Activated naive CD4-positive, alpha-beta T cell treated with anti-CD3 and anti-CD28 coated beads, Interleukin-2, amount 50 U/mL, for 24 hours (primary cell): ENCODE measurements at regions not wholly inside any gene's neighbourhood (a gene's known extent, or its start where the extent isn't known, plus 50 kb on each side); places are given as distances from the start of the nearest gene placed in this dataset.

Source experiments
- H3K27ac Mint-ChIP-seq: one replicate; pipeline ENCODE4 v1.8.0; 2021; ENCODE audit warnings: mild to moderate bottlenecking, mixed read lengths
- H3K27me3 Mint-ChIP-seq: one replicate; pipeline ENCODE4 v1.8.0; 2021; ENCODE audit warnings: mixed read lengths
- H3K36me3 Mint-ChIP-seq: one replicate; pipeline ENCODE4 v1.8.0; 2021; ENCODE audit warnings: mixed read lengths
- H3K4me1 Mint-ChIP-seq: one replicate; pipeline ENCODE4 v1.8.0; 2021; ENCODE audit warnings: mixed read lengths
- H3K4me3 Mint-ChIP-seq: one replicate; pipeline ENCODE4 v1.8.0; 2021; ENCODE audit warnings: mild to moderate bottlenecking, mixed read lengths
- H3K9me3 Mint-ChIP-seq: one replicate; pipeline ENCODE4 v1.8.0; 2021; ENCODE audit warnings: mixed read lengths

DNA sequence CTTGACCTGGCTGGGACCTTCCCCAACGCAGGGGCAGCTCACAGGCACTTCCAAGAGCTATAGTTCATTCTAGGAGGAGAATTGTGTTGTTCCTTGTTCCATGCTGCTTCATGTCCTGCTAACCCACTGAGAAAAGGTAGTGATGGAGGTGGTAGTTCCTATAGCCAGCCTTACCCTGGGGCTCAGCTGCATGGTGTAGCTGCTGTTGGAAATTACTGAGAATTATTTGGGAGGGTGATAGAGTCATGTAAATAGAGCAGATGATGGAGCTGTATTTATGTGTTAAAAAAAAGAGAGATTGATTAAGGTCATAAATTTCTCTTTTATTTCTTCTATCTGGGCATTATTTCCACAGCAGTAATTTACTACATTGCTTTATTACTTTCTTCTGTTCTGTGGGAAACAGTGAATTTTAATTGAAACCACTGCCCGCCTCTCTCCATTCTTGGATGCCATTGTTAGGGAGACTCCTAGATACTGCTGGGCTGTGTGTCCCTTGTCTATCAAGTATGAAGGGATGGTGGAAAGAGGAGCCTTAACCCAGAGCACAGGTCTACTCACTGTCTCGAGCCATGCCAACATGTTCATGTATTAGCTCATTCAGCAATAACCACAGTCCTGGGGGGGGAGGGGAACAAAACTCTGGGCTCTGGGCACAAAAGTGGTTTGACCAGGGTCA is 309.2 kb downstream of the FAT3 start:
- Mint-ChIP-seq H3K36me3 (no peaks in the 10 kb centered on the region), H3K4me3 (no peak overlapping the region), H3K4me1 (no peaks in the 10 kb centered on the region), H3K27me3 (peaks cover 2% of the 10 kb centered on the region), H3K27ac (no peak overlapping the region), H3K9me3 (peaks cover 10% of the 10 kb centered on the region)

DNA sequence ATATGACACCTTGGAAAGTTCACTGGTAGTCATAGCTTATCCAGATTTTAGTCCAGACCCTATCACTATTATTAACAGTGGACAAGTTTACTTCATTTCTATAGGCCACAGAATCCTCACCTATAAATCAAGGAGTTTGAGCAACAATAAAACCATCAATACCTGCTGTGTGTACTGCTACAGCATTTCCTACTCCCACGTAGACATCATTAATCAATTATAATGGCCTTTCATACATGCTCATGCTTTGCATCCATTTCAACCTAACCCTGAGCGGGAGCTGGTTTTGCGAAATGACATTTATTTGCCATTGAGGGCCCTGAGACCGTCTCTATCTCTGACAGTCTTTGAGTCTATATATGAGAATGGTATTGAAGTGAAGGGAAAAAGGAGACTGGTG is 312.3 kb downstream of the FAT3 start:
- H3K4me1 Mint-ChIP-seq: no peaks in the 10 kb centered on the region

DNA sequence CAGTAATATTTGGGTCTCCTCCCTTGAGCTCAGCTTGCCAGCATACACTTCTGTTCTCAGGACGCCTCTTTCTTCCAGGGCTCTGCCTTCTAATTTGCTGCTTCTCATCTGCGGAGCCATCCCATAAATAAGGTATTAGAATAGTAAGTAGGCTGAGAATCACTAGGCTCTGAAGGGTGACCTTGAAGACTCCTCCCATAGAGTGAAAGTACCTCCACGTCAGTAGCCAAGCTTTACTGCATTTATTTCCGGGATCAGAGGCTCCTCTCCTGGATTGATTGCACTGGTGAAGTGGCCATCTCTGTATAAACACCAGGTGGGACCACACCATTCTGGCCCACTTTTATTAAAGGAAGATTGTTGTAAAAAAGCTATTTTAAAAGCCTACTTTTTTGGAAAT is 315.5 kb downstream of the FAT3 start:
- no peaks in the 10 kb centered on the region for H3K36me3 Mint-ChIP-seq

More for the DNA sequence above, 312.3 kb downstream of the FAT3 start:
- no peak overlapping the region for H3K4me3 Mint-ChIP-seq
- H3K27ac Mint-ChIP-seq: no peak overlapping the region
- H3K27me3 Mint-ChIP-seq: peaks cover 2% of the 10 kb centered on the region
- H3K36me3 Mint-ChIP-seq: no peaks in the 10 kb centered on the region
- peaks cover 10% of the 10 kb centered on the region for H3K9me3 Mint-ChIP-seq

DNA sequence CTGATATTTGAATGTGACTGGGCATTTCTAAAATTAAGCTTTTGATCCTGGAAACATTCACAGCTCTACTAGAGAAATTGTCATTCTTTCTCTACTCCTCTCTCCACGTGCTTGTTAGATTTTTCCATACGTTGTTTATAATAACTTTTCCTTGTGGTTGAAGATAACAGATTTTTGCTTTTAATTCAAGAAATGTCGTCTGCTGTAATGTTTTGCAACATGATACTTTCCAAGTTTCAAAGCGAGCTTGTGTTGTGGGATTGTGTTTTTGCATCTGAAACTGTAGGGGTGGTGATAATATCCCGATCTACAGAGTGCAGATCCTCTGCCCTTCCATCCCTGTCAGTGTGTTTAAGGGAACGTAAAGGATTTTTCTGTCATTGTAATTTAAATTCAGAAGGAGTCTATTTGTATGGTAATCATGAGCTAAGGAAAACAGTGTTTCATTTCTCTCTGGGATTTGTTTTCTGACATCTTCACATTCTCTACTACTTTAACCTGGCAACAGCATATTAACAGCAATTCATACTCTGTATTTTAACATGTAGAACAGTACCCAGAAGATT is 321.4 kb downstream of the FAT3 start:
- no peaks in the 10 kb centered on the region for H3K27me3 Mint-ChIP-seq
- H3K4me1 Mint-ChIP-seq: no peaks in the 10 kb centered on the region
- H3K9me3 Mint-ChIP-seq: peaks cover 4% of the 10 kb centered on the region
- no peaks in the 10 kb centered on the region for H3K36me3 Mint-ChIP-seq
- H3K27ac Mint-ChIP-seq: no peak overlapping the region
- no peak overlapping the region for H3K4me3 Mint-ChIP-seq

More for the DNA sequence above, 315.5 kb downstream of the FAT3 start:
- H3K27ac Mint-ChIP-seq: no peak overlapping the region
- H3K4me1 Mint-ChIP-seq: no peaks in the 10 kb centered on the region
- no peaks in the 10 kb centered on the region for H3K27me3 Mint-ChIP-seq
- no peak overlapping the region for H3K4me3 Mint-ChIP-seq
- peaks cover 3% of the 10 kb centered on the region for H3K9me3 Mint-ChIP-seq

DNA sequence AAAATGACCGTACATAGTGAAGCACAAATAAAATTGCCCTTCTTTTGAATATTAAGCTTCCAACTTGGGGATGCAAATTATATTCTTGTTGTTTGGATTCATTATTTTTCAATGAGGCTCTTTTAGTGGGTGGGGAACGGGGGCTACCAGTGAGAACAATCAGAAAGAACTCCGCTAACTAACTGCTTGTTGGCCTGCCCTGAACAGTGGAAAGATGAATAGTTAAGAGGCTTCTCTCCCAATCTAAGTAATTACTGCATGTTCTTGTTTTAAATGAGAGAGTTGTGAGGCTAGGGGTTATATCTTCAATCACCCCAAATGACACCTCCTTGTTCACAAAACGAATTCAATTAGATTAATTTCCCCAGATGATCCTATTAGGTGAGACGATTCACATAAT is 322.0 kb downstream of the FAT3 start:
- H3K27ac Mint-ChIP-seq: no peak overlapping the region
- H3K9me3 Mint-ChIP-seq: peaks cover 4% of the 10 kb centered on the region
- no peak overlapping the region for H3K4me3 Mint-ChIP-seq
- no peaks in the 10 kb centered on the region for H3K36me3 Mint-ChIP-seq
- H3K4me1 Mint-ChIP-seq: no peaks in the 10 kb centered on the region
- no peaks in the 10 kb centered on the region for H3K27me3 Mint-ChIP-seq

DNA sequence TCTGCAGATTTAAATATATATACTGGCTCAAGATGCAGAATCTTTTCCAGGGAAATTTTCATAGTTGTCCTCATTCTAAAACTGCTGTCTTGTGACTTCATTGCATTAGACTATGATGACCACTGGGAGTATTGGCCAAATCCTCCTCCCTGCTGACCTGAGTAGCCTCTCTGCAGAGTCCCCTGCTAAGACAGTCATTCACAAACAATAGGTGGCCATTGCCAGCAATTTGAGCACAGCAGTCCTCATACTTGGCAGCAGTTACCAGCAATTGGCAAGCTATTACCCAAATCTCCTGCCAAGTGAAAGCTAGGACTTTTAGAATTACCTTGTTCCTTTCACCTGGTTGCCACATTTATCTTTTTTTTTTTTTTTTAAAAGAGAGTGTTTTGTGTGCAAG is 325.8 kb downstream of the FAT3 start:
- Mint-ChIP-seq H3K4me3 (no peak overlapping the region), H3K9me3 (peaks cover 4% of the 10 kb centered on the region), H3K27ac (no peak overlapping the region), H3K27me3 (no peaks in the 10 kb centered on the region), H3K4me1 (no peaks in the 10 kb centered on the region), H3K36me3 (no peaks in the 10 kb centered on the region)

DNA sequence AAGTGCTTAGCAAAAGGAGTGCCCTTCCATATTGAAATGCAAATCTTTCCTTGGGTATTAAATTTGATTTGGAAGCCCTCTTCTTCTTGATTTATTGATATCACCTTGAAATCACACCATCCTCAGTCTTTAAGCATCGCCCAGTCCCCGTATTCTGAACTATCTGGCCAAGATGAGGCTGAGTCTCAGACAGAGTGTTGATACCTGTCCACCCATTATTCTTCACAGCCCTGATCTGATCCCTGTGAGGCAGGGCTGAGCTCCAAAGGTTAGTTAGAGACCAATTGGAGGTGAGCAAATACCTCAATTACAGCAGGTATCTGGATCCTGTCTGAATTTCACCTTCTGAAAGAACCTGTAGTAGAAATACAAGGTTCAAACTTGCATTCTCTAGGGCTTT is 326.3 kb downstream of the FAT3 start:
- Mint-ChIP-seq H3K9me3 (peaks cover 3% of the 10 kb centered on the region), H3K36me3 (no peaks in the 10 kb centered on the region), H3K4me3 (no peak overlapping the region), H3K4me1 (no peaks in the 10 kb centered on the region), H3K27me3 (no peaks in the 10 kb centered on the region), H3K27ac (no peak overlapping the region)

DNA sequence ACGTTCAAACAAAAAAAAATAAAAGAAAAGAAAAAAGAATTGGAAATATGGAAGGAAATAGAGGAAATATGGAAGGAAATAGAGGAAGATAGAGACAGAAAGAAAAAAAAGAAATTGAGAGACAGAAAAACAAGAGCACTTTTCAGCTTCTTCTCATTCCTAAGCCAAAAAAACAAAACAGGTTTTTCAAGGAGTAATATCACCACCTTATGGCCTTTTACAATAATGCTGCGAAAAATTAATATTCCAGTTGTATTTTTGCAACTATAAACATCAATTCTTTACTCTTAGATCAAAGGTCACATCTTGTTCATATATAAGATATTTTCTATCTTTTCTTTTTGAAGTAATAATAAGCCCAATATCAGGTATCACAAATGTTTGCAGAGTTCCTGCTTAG is 328.3 kb downstream of the FAT3 start:
- Mint-ChIP-seq H3K9me3 (no peaks in the 10 kb centered on the region), H3K27ac (no peak overlapping the region), H3K4me3 (no peak overlapping the region), H3K27me3 (no peaks in the 10 kb centered on the region), H3K4me1 (no peaks in the 10 kb centered on the region), H3K36me3 (no peaks in the 10 kb centered on the region)

DNA sequence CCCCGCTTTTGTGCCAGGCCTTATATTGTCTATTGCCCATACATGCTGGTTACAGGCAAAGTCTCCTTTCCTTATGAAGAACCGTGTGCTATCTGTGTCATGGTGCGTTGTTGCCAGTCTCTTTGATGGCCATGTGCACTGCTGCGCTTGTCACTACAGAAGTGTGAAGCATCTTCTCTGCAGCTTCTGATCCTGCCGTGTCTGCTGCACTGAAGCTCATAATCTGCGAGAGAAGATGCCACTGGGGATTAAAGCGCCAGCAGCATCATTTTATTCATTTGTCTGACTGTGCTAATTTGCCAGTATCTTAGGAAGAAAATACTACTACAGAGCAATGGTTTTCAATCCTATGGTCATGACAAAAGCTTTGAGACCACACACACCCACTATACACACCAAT is 330.1 kb downstream of the FAT3 start:
- Mint-ChIP-seq H3K9me3 (no peaks in the 10 kb centered on the region), H3K4me3 (no peak overlapping the region), H3K4me1 (no peaks in the 10 kb centered on the region), H3K36me3 (no peaks in the 10 kb centered on the region), H3K27ac (no peak overlapping the region), H3K27me3 (no peaks in the 10 kb centered on the region)

DNA sequence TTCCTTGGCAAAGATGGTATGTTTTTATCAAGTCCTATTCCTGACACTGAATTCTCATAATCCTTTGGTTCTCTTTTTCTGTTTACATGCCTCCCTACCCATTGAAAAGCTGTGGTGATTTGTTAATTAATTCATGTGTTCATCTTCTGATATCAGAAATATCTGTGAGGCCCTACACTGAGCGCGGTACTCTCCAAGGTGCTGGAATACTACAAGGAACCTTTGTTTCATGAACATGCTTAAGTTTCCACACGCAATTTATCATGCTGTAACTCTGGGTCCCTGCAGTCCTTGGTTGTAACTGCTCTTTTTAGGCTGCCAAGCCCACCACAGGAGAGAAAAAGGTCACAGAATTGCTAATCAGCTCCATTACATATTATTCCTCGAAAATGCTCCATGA is 331.8 kb downstream of the FAT3 start:
- Mint-ChIP-seq H3K4me3 (no peak overlapping the region), H3K36me3 (no peaks in the 10 kb centered on the region), H3K9me3 (no peaks in the 10 kb centered on the region), H3K4me1 (no peaks in the 10 kb centered on the region), H3K27ac (no peak overlapping the region), H3K27me3 (no peaks in the 10 kb centered on the region)

DNA sequence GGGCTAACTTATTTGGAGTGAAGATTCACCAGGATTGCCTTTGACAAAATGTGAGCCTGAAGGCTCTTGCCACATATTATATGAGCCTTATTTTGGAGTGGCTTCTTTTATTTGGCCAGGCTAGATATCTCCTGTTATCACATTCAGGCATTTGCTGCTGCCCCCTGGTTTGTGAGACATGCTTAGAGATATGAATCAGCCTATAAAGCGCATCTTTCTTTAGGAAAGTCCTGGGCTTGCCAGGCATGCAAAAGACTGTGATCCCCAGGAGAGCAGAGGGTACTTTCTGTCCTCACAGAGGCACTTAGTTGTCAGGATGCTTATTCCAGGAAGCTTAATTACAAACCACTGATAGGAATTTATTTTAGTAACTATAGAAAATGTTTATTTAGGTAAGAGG is 333.3 kb downstream of the FAT3 start:
- no peaks in the 10 kb centered on the region for H3K9me3 Mint-ChIP-seq
- no peak overlapping the region for H3K27ac Mint-ChIP-seq
- no peaks in the 10 kb centered on the region for H3K27me3 Mint-ChIP-seq
- no peaks in the 10 kb centered on the region for H3K36me3 Mint-ChIP-seq
- no peaks in the 10 kb centered on the region for H3K4me1 Mint-ChIP-seq
- H3K4me3 Mint-ChIP-seq: no peak overlapping the region

DNA sequence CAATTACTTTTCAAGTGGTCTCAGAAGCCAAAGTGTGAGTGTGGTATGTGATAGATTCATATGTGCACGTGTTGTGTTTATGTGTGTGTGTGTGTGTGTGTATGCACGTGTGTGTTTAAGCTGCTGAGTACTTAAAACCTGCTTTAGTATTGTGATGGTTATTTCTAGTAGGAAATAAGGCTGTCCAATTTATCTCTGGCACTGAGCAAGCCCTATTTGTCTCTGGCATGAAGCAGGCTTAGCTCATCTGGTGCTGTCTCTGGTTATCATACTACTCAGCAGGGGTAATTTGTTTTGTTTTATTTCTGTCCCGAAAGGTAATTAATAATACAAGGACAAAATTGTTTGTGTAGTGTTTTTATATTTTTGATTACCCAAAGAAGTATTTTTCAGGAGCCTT is 333.7 kb downstream of the FAT3 start:
- H3K9me3 Mint-ChIP-seq: no peaks in the 10 kb centered on the region
- H3K27ac Mint-ChIP-seq: no peak overlapping the region
- no peak overlapping the region for H3K4me3 Mint-ChIP-seq
- H3K36me3 Mint-ChIP-seq: no peaks in the 10 kb centered on the region
- no peaks in the 10 kb centered on the region for H3K27me3 Mint-ChIP-seq
- no peaks in the 10 kb centered on the region for H3K4me1 Mint-ChIP-seq

DNA sequence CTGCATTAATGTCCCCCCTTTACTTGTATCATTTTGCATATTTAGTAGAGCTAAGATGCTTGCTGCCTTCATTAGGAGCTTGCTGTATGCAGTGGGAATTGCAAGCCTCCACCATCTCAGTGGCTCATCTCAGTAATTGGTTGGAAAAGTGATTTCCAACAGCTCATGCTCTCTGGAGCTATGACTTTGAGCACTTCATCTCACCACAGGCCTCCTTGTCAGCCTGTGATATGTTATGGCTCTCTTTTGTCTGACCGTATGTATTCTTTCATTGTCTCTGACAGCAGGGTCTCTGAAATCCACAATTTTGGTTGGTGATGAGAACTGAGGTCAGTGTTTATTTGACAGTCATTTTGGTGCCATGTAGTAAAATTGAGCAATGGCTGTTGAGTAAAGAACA is 345.1 kb downstream of the FAT3 start:
- Mint-ChIP-seq H3K4me3 (no peak overlapping the region), H3K9me3 (no peaks in the 10 kb centered on the region), H3K27ac (no peak overlapping the region), H3K4me1 (no peaks in the 10 kb centered on the region), H3K27me3 (no peaks in the 10 kb centered on the region), H3K36me3 (no peaks in the 10 kb centered on the region)

DNA sequence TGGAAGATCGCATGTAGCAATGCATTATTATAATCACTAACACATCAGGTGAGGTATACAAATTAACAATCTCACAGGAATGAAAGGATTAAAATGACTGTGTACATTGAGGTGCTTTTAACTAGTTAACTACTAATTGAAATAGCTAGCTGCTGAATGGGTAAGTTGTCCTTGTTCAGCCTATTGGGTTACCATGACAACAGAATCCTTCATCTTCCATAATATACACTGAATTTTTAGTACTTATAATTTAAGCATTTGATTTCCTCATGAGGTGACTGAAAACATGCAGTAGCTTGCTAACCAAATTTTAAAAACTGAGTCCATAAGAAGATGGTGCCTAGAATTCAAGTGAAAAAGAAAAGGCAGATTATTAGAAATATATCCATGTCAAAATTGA is 347.9 kb downstream of the FAT3 start:
- Mint-ChIP-seq H3K36me3 (no peaks in the 10 kb centered on the region), H3K4me1 (no peaks in the 10 kb centered on the region), H3K9me3 (no peaks in the 10 kb centered on the region), H3K27me3 (no peaks in the 10 kb centered on the region), H3K27ac (no peak overlapping the region), H3K4me3 (no peak overlapping the region)

DNA sequence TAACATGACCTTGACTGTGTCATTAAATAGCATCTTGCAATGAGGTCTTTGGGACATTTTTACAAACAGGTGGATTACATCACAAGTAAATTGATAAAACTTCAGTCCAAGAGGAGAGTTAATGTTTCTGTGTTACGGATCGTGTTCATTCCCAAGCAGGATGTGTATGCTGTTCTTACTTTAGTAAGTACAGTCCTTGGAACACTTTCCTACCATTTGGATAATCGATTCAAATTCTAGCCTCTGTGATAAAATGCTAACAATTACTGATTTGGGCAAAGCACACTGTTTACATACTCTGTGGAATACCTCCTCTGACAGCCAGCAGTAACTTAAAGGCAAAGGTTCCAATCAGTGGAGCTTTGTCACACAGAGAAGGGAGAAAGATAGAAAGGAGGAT is 351.7 kb downstream of the FAT3 start:
- H3K4me1 Mint-ChIP-seq: no peaks in the 10 kb centered on the region
- no peaks in the 10 kb centered on the region for H3K36me3 Mint-ChIP-seq
- no peaks in the 10 kb centered on the region for H3K27me3 Mint-ChIP-seq
- no peak overlapping the region for H3K4me3 Mint-ChIP-seq
- H3K9me3 Mint-ChIP-seq: no peaks in the 10 kb centered on the region
- H3K27ac Mint-ChIP-seq: no peak overlapping the region

DNA sequence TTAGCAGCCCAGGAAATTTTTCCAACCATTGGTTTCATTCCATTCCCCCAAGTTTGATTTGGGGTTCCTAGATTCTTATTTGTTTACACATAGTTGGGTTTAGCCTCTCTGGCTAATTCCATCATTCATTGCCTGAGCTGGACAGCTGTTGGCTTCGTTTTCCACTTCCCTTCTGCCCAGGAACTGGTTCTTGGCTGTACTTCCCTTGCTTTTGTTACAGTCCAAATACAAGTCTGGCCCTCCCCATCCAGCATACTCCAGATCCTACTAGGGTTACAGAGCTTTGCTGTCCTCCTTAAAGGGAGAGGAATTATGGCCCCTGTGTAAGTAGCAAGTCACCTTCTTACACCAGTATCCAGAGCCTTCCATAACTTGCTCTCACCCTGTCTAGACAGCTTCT is 356.3 kb downstream of the FAT3 start:
- no peaks in the 10 kb centered on the region for H3K4me1 Mint-ChIP-seq
- H3K27me3 Mint-ChIP-seq: no peaks in the 10 kb centered on the region
- no peaks in the 10 kb centered on the region for H3K9me3 Mint-ChIP-seq
- H3K4me3 Mint-ChIP-seq: no peak overlapping the region
- no peak overlapping the region for H3K27ac Mint-ChIP-seq
- H3K36me3 Mint-ChIP-seq: no peaks in the 10 kb centered on the region

DNA sequence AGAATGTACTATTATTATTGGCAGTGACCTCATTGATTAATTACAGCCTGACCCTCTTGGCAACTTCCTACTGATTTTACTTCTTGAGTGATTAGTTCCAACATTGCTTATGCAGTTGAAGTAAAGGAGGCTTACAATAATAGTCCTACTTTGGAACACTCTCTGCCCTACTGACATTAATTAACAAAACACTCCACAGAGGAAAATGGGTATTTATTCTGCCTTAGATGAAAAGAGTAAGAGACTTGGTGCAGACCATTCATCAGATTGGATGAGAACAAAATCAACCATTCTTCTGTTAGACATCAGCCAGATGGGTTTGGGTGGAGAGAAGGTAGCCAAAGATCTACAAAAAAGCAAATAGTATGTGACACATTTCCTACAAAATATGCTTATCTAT is 363.8 kb downstream of the FAT3 start:
- Mint-ChIP-seq H3K4me3 (no peak overlapping the region), H3K36me3 (no peaks in the 10 kb centered on the region), H3K9me3 (peaks cover 6% of the 10 kb centered on the region), H3K27me3 (peaks cover 3% of the 10 kb centered on the region), H3K27ac (no peak overlapping the region), H3K4me1 (no peaks in the 10 kb centered on the region)
